GM19372 (cell line): ENCODE measurements at regions not wholly inside any gene's neighbourhood (a gene's known extent, or its start where the extent isn't known, plus 50 kb on each side); places are given as distances from the start of the nearest gene placed in this dataset.

Source experiments
- ATAC-seq: cut with Tn5 transposase; IDR thresholded peaks from one replicate; pipeline ENCODE4 v1.9.1; 2021; ENCODE audit warnings: mild to moderate bottlenecking, low read depth, moderate library complexity; ENCODE audit not compliant: unreplicated experiment

- ATAC-seq = no peak
These were observed 66.5 kb upstream of the CTBP2 start for GRCh38 chr10:125226823-125227222.

GRCh38 chr10:125226005-125226404 lies 65.6 kb upstream of the CTBP2 start:
- ATAC-seq = no peak

- no peak for ATAC-seq
These were observed 64.7 kb upstream of the CTBP2 start for GRCh38 chr10:125225051-125225450.

- no peak for ATAC-seq
These were observed 62.3 kb upstream of the CTBP2 start for GRCh38 chr10:125222515-125223308.

- ATAC-seq = no peak
These were observed 61.4 kb upstream of the CTBP2 start for GRCh38 chr10:125221716-125222115.

GRCh38 chr10:125219776-125220175 lies 59.4 kb upstream of the CTBP2 start:
- ATAC-seq = no peak

GRCh38 chr10:125218967-125219366 lies 58.6 kb upstream of the CTBP2 start:
- ATAC-seq = no peak

- no peak for ATAC-seq
These were observed 57.8 kb upstream of the CTBP2 start for GRCh38 chr10:125217990-125218675.

- no peak for ATAC-seq
These were observed 56.5 kb upstream of the CTBP2 start for GRCh38 chr10:125216861-125217260.

- no peak for ATAC-seq
These were observed 55.9 kb upstream of the CTBP2 start for GRCh38 chr10:125216309-125216708.

- no peak for ATAC-seq
These were observed 53.9 kb upstream of the CTBP2 start for GRCh38 chr10:125214283-125214570.

GRCh38 chr10:125213541-125214282 lies 53.3 kb upstream of the CTBP2 start:
- ATAC-seq = no peak

GRCh38 chr10:125212150-125212809 lies 51.9 kb upstream of the CTBP2 start:
- no peak for ATAC-seq
